Liver (tissue), 8 donors: ENCODE measurements at regions not wholly inside any gene's neighbourhood (a gene's known extent, or its start where the extent isn't known, plus 50 kb on each side); places are given as distances from the start of the nearest gene placed in this dataset.

Source experiments
- DNase-seq: peaks from one replicate; pipeline ENCODE4 v3.0.0-alpha.2; 2017; ENCODE audit warnings: low spot score
- H3K27ac ChIP-seq, 2 donors: one replicate each; pipeline ENCODE4 v1.7.0; 2013; ENCODE audit warnings: inconsistent platforms in 2 of 2, low read length in 2 of 2, control low read depth in 1 of 2, low read depth in 1 of 2, mild to moderate bottlenecking in 1 of 2
- H3K27me3 ChIP-seq, 4 donors: one replicate each; pipeline versions ENCODE4 v1.6.1 to v1.7.0; 2013; ENCODE audit warnings: low read length in 3 of 4, inconsistent platforms in 1 of 4, mild to moderate bottlenecking in 1 of 4, moderate library complexity in 1 of 4; ENCODE audit not compliant: control insufficient read depth in 4 of 4, insufficient read depth in 4 of 4
- H3K36me3 ChIP-seq, 4 donors: one replicate each; pipeline versions ENCODE4 v1.6.1 to v1.7.0; 2013; ENCODE audit warnings: low read length in 3 of 4, mild to moderate bottlenecking in 3 of 4, low read depth in 1 of 4, moderate library complexity in 1 of 4; ENCODE audit not compliant: control insufficient read depth in 4 of 4, insufficient read depth in 3 of 4
- H3K4me1 ChIP-seq, 4 donors: one replicate each; pipeline versions ENCODE4 v1.6.1 to v1.7.0; 2013; ENCODE audit warnings: low read length in 3 of 4, mild to moderate bottlenecking in 3 of 4, moderate library complexity in 1 of 4; ENCODE audit not compliant: control insufficient read depth in 4 of 4, insufficient read depth in 4 of 4
- H3K4me3 ChIP-seq, 3 donors: one replicate each; pipeline versions ENCODE4 v1.6.1 to v1.7.0; 2013; ENCODE audit warnings: low read length in 3 of 3, control low read depth in 1 of 3, low read depth in 1 of 3, mild to moderate bottlenecking in 1 of 3
- H3K9ac ChIP-seq, 2 donors: one replicate each; pipeline ENCODE4 v1.7.0; 2013; ENCODE audit warnings: low read length in 2 of 2, mild to moderate bottlenecking in 2 of 2, moderate library complexity in 2 of 2, control low read depth in 1 of 2, low read depth in 1 of 2
- H3K9me3 ChIP-seq, 4 donors: one replicate each; pipeline versions ENCODE4 v1.6.1 to v1.7.0; 2013; ENCODE audit warnings: low read length in 3 of 4; ENCODE audit not compliant: control insufficient read depth in 4 of 4
- ATF3 ChIP-seq: IDR thresholded peaks from 2 replicates; pipeline ENCODE4 v1.6.1; 2016; ENCODE audit warnings: antibody characterized with exemption
- CTCF ChIP-seq: fragments of 150-350 bp; IDR thresholded peaks from 2 replicates; pipeline ENCODE4 v1.5.1; 2017; ENCODE audit warnings: improper control_type of control experiment, low read depth, low read length; ENCODE audit not compliant: missing input control
- EGR1 ChIP-seq, 2 donors: IDR thresholded peaks; 2 replicates each; pipeline ENCODE4 v1.6.1; 2016 to 2018; ENCODE audit warnings: antibody characterized with exemption in 2 of 2, low read depth in 2 of 2
- FOXA1 ChIP-seq: IDR thresholded peaks from 2 replicates; pipeline ENCODE4 v1.6.1; 2016; ENCODE audit warnings: antibody characterized with exemption
- FOXA2 ChIP-seq: IDR thresholded peaks from 2 replicates; pipeline ENCODE4 v1.6.1; 2016; ENCODE audit warnings: antibody characterized with exemption
- GABPA ChIP-seq, 2 donors: IDR thresholded peaks in 1 of 2; conservative IDR thresholded peaks in 1 of 2; 2 replicates each; pipeline ENCODE4 v1.6.1; 2016; ENCODE audit warnings: antibody characterized with exemption in 2 of 2, mild to moderate bottlenecking in 1 of 2, moderate library complexity in 1 of 2
- HNF4A ChIP-seq, 2 donors: conservative IDR thresholded peaks; 2 replicates each; pipeline ENCODE4 v1.6.1; 2016; ENCODE audit warnings: antibody characterized with exemption in 2 of 2, mild to moderate bottlenecking in 2 of 2
- HNF4G ChIP-seq: IDR thresholded peaks from 2 replicates; pipeline ENCODE4 v1.6.1; 2016; ENCODE audit warnings: antibody characterized with exemption
- JUND ChIP-seq, 2 donors: IDR thresholded peaks; 2 replicates each; pipeline ENCODE4 v1.6.1; 2016; ENCODE audit warnings: antibody characterized with exemption in 2 of 2
- MAX ChIP-seq: IDR thresholded peaks from 2 replicates; pipeline ENCODE4 v1.6.1; 2016; ENCODE audit warnings: antibody characterized with exemption
- NR2F2 ChIP-seq: IDR thresholded peaks from 2 replicates; pipeline ENCODE4 v1.6.1; 2016; ENCODE audit warnings: antibody characterized with exemption
- RAD21 ChIP-seq, 2 donors: IDR thresholded peaks; 2 replicates each; pipeline ENCODE4 v1.6.1; 2016; ENCODE audit warnings: antibody characterized with exemption in 2 of 2, mild to moderate bottlenecking in 2 of 2
- REST ChIP-seq: IDR thresholded peaks from 2 replicates; pipeline ENCODE4 v1.6.1; 2016; ENCODE audit warnings: antibody characterized with exemption, mild to moderate bottlenecking
- RXRA ChIP-seq, 2 donors: IDR thresholded peaks; 2 replicates each; pipeline ENCODE4 v1.6.1; 2017 to 2018; ENCODE audit warnings: antibody characterized with exemption in 2 of 2, mild to moderate bottlenecking in 1 of 2
- SP1 ChIP-seq: IDR thresholded peaks from 2 replicates; pipeline ENCODE4 v1.6.1; 2018; ENCODE audit warnings: antibody characterized with exemption, mild to moderate bottlenecking
- TAF1 ChIP-seq: conservative IDR thresholded peaks from 2 replicates; pipeline ENCODE4 v1.6.1; 2016; ENCODE audit warnings: antibody characterized with exemption, mild to moderate bottlenecking
- YY1 ChIP-seq: IDR thresholded peaks from 2 replicates; pipeline ENCODE4 v1.6.1; 2016; ENCODE audit warnings: antibody characterized with exemption, mild to moderate bottlenecking
- ZBTB33 ChIP-seq: IDR thresholded peaks from 2 replicates; pipeline ENCODE4 v1.6.1; 2016; ENCODE audit warnings: antibody characterized with exemption
- WGBS: extraction: QIAGEN DNeasy Blood & Tissue Kit; methylation state at CpG from one replicate; pipeline ENCODE4 v1.1.7; 2013; 5-methylcytosine and 5-hydroxymethylcytosine counted together
- donor health status: healthy.
- donor health status: healthy.
- donor health status: healthy.
- donor health status: healthy.
- donor health status: healthy.

- Histone ChIP-seq H3K4me1 (no peaks in the 10 kb centered on the region), H3K36me3 (no peaks in the 10 kb centered on the region), H3K9me3 (peaks cover 0 to 3% (median 1%) of the 10 kb centered on the region in 4 donors), H3K9ac (no peak overlapping the region), H3K27ac (no peak overlapping the region), H3K4me3 (no peak overlapping the region), H3K27me3 (peaks cover 0 to 3% (median 0%) of the 10 kb centered on the region in 4 donors)
- DNase-seq: no peak
- no peak for TF ChIP-seq CTCF
- no peak for TF ChIP-seq JUND (IDR thresholded peaks at IDR 0.05)
- TF ChIP-seq REST: no peak
- TF ChIP-seq FOXA2: no peak
- no peak for TF ChIP-seq MAX
- no peak for TF ChIP-seq EGR1 (IDR thresholded peaks at IDR 0.05; ENCODE audit: low read depth in 2 of 2)
- no peak for TF ChIP-seq HNF4G
- TF ChIP-seq SP1: no peak
- TF ChIP-seq ATF3: no peak
- TF ChIP-seq HNF4A (conservative IDR thresholded peaks at IDR 0.05): no peak
- no peak for TF ChIP-seq FOXA1
- TF ChIP-seq GABPA (IDR thresholded peaks at IDR 0.05 in 1 of 2, conservative IDR thresholded peaks at IDR 0.05 in 1 of 2): no peak
- TF ChIP-seq NR2F2: no peak
- TF ChIP-seq TAF1: no peak
- TF ChIP-seq RAD21 (IDR thresholded peaks at IDR 0.05): no peak
- TF ChIP-seq ZBTB33: no peak
- TF ChIP-seq YY1: no peak
- no peak for TF ChIP-seq RXRA (IDR thresholded peaks at IDR 0.05)
- WGBS: 86% methylated on average over 6 of the region's 6 CpGs
Observed at GRCh38 chr13:78029901-78030300, 111.3 kb upstream of the EDNRB start.
